Left ventricle myocardium inferior (tissue), 1 donor: ENCODE measurements at regions not wholly inside any gene's neighbourhood (a gene's known extent, or its start where the extent isn't known, plus 50 kb on each side); places are given as distances from the start of the nearest gene placed in this dataset.

Experiments
- DNase-seq: peaks from one replicate; pipeline ENCODE4 v3.0.0-alpha.2; 2020
- H3K27ac ChIP-seq: fragments of 200-600 bp; replicated peaks from 2 replicates; pipeline ENCODE4 v1.8.0; 2021
- H3K27me3 ChIP-seq: fragments of 200-600 bp; 2 replicates; pipeline ENCODE4 v1.8.0; 2021; ENCODE audit warnings: low read depth
- H3K36me3 ChIP-seq: fragments of 200-600 bp; 2 replicates; pipeline ENCODE4 v1.8.0; 2021
- H3K4me1 ChIP-seq: fragments of 200-600 bp; 2 replicates; pipeline ENCODE4 v1.8.0; 2021
- H3K4me3 ChIP-seq: fragments of 200-600 bp; 2 replicates; pipeline ENCODE4 v1.8.0; 2021; ENCODE audit warnings: mild to moderate bottlenecking, moderate library complexity
- H3K9me3 ChIP-seq: fragments of 200-600 bp; replicated peaks from 2 replicates; pipeline ENCODE4 v1.8.0; 2021
- CTCF ChIP-seq: fragments of 200-600 bp; IDR thresholded peaks from 2 replicates; pipeline ENCODE4 v1.8.0; 2021; ENCODE audit warnings: antibody characterized with exemption, mild to moderate bottlenecking, borderline replicate concordance
- intact Hi-C: fragments of 100-400 bp; cut with micrococcal nuclease; formaldehyde crosslinking; loops from one replicate; pipeline ENCODE4 v1.11.0; 2022
- donor health status: DM: no; HTN: yes; CAD: no; lungs with severe emphysema.

- no peak overlapping the region for H3K4me3 ChIP-seq
- no peak for TF ChIP-seq CTCF
- H3K27ac ChIP-seq, result no peak overlapping the region
- intact Hi-C loops, result no loop called here
- peaks cover 16% of the 10 kb centered on the region for H3K9me3 ChIP-seq
- DNase-seq, result no peak
- no peaks in the 10 kb centered on the region for H3K27me3 ChIP-seq
- H3K4me1 ChIP-seq, result no peaks in the 10 kb centered on the region
- H3K36me3 ChIP-seq, result no peaks in the 10 kb centered on the region
Measured at GRCh38 chr12:74685385-74685784, 147.8 kb downstream of the ATXN7L3B start.

GRCh38 chr12:74689071-74689655 lies 151.5 kb downstream of the ATXN7L3B start:
- no peaks in the 10 kb centered on the region for H3K36me3 ChIP-seq
- TF ChIP-seq CTCF, result peak; percentile 56
- no peak overlapping the region for H3K27ac ChIP-seq
- no peaks in the 10 kb centered on the region for H3K27me3 ChIP-seq
- H3K4me1 ChIP-seq, result no peaks in the 10 kb centered on the region
- no peak for DNase-seq
- intact Hi-C loops, result no loop called here
- H3K4me3 ChIP-seq, result no peak overlapping the region
- peaks cover 8% of the 10 kb centered on the region for H3K9me3 ChIP-seq

GRCh38 chr12:74689929-74690328 lies 152.3 kb downstream of the ATXN7L3B start:
- Histone ChIP-seq H3K9me3 (peaks cover 8% of the 10 kb centered on the region), H3K36me3 (no peaks in the 10 kb centered on the region), H3K27me3 (no peaks in the 10 kb centered on the region), H3K27ac (no peak overlapping the region), H3K4me3 (no peak overlapping the region), H3K4me1 (no peaks in the 10 kb centered on the region)
- TF ChIP-seq CTCF, result no peak
- intact Hi-C loops, result no loop called here
- DNase-seq, result no peak

- TF ChIP-seq CTCF, result no peak
- no peak for DNase-seq
- Histone ChIP-seq H3K27me3 (no peaks in the 10 kb centered on the region), H3K27ac (no peak overlapping the region), H3K4me1 (no peaks in the 10 kb centered on the region), H3K4me3 (no peak overlapping the region), H3K36me3 (no peaks in the 10 kb centered on the region), H3K9me3 (no peaks in the 10 kb centered on the region)
- intact Hi-C loops, result no loop called here
Measured at GRCh38 chr12:74719447-74719846, 181.8 kb downstream of the ATXN7L3B start.

GRCh38 chr12:74722709-74723108 lies 185.1 kb downstream of the ATXN7L3B start:
- Histone ChIP-seq H3K27ac (no peak overlapping the region), H3K27me3 (no peaks in the 10 kb centered on the region), H3K36me3 (no peaks in the 10 kb centered on the region), H3K4me1 (no peaks in the 10 kb centered on the region), H3K9me3 (no peaks in the 10 kb centered on the region), H3K4me3 (no peak overlapping the region)
- intact Hi-C loops, result no loop called here
- no peak for TF ChIP-seq CTCF
- DNase-seq, result no peak

GRCh38 chr12:74725154-74725553 lies 187.5 kb downstream of the ATXN7L3B start:
- no peak for DNase-seq
- Histone ChIP-seq H3K27me3 (no peaks in the 10 kb centered on the region), H3K27ac (no peak overlapping the region), H3K36me3 (no peaks in the 10 kb centered on the region), H3K4me3 (no peak overlapping the region), H3K9me3 (no peaks in the 10 kb centered on the region), H3K4me1 (no peaks in the 10 kb centered on the region)
- intact Hi-C loops, result no loop called here
- no peak for TF ChIP-seq CTCF
